ENCODE measurements at regions not wholly inside any gene's neighbourhood (a gene's known extent, or its start where the extent isn't known, plus 50 kb on each side); places are given as distances from the start of the nearest gene placed in this dataset.

DNA sequence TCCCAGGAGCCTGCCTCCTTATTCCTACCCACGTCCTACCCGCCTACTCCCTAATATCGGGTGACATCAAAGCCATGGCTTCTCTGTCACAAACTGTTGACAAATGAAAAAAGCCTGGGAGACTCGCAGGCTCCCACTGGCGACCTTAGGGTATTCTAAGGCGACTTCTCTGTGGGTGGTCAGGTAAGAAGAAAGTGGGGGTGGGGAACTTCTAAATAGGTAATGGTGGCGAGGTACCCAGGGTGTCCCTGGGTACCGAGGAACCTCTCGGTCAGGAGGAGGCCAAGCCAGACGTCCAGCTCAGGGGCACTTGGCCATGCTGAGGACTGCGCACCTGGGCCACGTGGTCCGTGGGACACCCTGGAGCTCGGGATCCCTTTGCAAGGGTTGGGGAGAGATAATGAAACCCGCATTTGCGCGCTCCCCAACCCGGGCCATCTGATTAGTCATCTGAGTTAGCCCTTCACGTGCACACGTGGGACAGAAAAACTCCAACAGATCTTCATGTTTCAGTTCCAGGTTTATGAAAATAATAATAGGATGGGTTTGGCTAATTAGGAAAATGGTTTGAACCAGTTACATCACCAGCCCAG is 78.2 kb downstream of the NR2F2 start:
- ATAC-seq: no peak

GRCh38 chr15:96409215-96410138 is 79.0 kb downstream of the NR2F2 start:
- TF ChIP-seq RARB (CRISPR knock-in tag; IDR thresholded peaks at IDR 0.05): no peak
- TF ChIP-seq PPARA (CRISPR knock-in tag; IDR thresholded peaks at IDR 0.05; ENCODE audit: borderline replicate concordance): no peak
- TF ChIP-seq CSDC2 (CRISPR knock-in tag; IDR thresholded peaks at IDR 0.05): no peak
- TF ChIP-seq BACH2 (CRISPR knock-in tag; IDR thresholded peaks at IDR 0.05; ENCODE audit: borderline replicate concordance): no peak
- TF ChIP-seq ZFP30 (CRISPR knock-in tag; IDR thresholded peaks at IDR 0.05): no peak
- TF ChIP-seq, protein P1, sequence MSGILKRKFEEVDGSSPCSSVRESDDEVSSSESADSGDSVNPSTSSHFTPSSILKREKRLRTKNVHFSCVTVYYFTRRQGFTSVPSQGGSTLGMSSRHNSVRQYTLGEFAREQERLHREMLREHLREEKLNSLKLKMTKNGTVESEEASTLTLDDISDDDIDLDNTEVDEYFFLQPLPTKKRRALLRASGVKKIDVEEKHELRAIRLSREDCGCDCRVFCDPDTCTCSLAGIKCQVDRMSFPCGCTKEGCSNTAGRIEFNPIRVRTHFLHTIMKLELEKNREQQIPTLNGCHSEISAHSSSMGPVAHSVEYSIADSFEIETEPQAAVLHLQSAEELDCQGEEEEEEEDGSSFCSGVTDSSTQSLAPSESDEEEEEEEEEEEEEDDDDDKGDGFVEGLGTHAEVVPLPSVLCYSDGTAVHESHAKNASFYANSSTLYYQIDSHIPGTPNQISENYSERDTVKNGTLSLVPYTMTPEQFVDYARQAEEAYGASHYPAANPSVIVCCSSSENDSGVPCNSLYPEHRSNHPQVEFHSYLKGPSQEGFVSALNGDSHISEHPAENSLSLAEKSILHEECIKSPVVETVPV (CRISPR knock-in tag; IDR thresholded peaks at IDR 0.05): no peak
- TF ChIP-seq TCF4 (CRISPR knock-in tag; IDR thresholded peaks at IDR 0.05; ENCODE audit: borderline replicate concordance): no peak
- no peak for TF ChIP-seq ISL1 (CRISPR knock-in tag; IDR thresholded peaks at IDR 0.05)
- no peak for TF ChIP-seq GLIS3 (CRISPR knock-in tag; IDR thresholded peaks at IDR 0.05)
- TF ChIP-seq ZFP3 (CRISPR knock-in tag; IDR thresholded peaks at IDR 0.05): no peak
- no peak for TF ChIP-seq TOX (CRISPR knock-in tag; IDR thresholded peaks at IDR 0.05; ENCODE audit: borderline replicate concordance)
- no peak for TF ChIP-seq SNAI2 (CRISPR knock-in tag; IDR thresholded peaks at IDR 0.05)
- TF ChIP-seq POU6F1 (CRISPR knock-in tag; IDR thresholded peaks at IDR 0.05; ENCODE audit: borderline replicate concordance, low read depth): no peak
- TF ChIP-seq ARNTL (CRISPR knock-in tag; IDR thresholded peaks at IDR 0.05; ENCODE audit: borderline replicate concordance, low read depth): no peak
- no peak for TF ChIP-seq ZNF70 (CRISPR knock-in tag; IDR thresholded peaks at IDR 0.05)
- no peak for TF ChIP-seq OSR1 (CRISPR knock-in tag; IDR thresholded peaks at IDR 0.05)
- ATAC-seq: no peak

More for the DNA sequence above, 78.2 kb downstream of the NR2F2 start:
- TF ChIP-seq ISL1 (CRISPR knock-in tag; IDR thresholded peaks at IDR 0.05): no peak
- TF ChIP-seq RARB (CRISPR knock-in tag; IDR thresholded peaks at IDR 0.05): no peak
- TF ChIP-seq OSR1 (CRISPR knock-in tag; IDR thresholded peaks at IDR 0.05): no peak
- TF ChIP-seq ESRRG (CRISPR knock-in tag; IDR thresholded peaks at IDR 0.05): no peak
- no peak for TF ChIP-seq BACH2 (CRISPR knock-in tag; IDR thresholded peaks at IDR 0.05; ENCODE audit: borderline replicate concordance)
- TF ChIP-seq ZFP30 (CRISPR knock-in tag; IDR thresholded peaks at IDR 0.05): no peak
- TF ChIP-seq ZNF70 (CRISPR knock-in tag; IDR thresholded peaks at IDR 0.05): no peak
- no peak for TF ChIP-seq ZFP3 (CRISPR knock-in tag; IDR thresholded peaks at IDR 0.05)
- no peak for TF ChIP-seq ZNF565 (CRISPR knock-in tag; conservative IDR thresholded peaks at IDR 0.05; ENCODE audit: low read depth)
- TF ChIP-seq ZC3H10 (CRISPR knock-in tag; IDR thresholded peaks at IDR 0.05): no peak
- TF ChIP-seq, protein P1 (CRISPR knock-in tag; IDR thresholded peaks at IDR 0.05): no peak

DNA sequence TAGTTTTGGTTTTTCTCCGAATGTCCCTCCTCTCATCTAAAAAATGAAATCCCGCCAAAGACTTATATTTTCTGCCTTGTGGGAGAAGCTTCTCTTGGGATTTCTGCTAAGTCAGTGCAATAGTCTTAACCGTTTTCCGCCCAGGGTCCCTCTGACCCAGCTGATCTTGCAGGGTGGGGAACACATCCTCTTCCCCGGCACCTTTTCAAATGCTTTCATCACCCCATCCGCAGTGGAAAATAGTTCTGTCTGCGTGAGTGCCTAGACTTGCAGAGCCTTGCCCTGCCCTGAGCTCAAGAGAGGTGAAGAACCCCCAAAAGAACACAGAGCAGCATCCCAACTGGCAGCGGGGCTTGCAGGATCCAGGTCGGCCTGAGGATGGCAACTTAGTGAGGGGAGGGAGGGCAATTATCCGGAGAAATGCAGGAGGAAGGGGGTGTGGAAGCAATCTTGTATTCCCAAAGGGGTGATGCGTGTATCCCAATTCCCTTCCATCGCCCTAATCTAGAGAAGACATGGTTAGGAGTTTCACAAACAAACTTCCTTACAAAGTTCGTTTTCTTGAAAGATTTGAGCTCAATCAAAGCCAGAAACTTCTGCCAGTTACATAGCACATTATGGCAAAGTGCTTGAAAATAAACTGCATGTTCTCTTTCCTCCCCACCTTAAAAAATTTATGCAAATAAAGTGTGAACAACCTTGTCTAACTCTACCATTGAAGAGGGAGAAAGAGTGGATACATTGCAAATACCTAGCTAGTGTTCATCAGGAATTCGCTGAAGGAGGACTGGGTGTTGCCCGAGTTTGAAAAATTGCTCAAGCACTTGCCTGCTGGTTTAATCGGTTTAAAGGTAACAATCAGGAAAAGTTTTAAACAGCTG is 79.9 kb downstream of the NR2F2 start:
- no peak for ATAC-seq
- TF ChIP-seq RARB (CRISPR knock-in tag; IDR thresholded peaks at IDR 0.05) (no peak), ZNF565 (CRISPR knock-in tag; conservative IDR thresholded peaks at IDR 0.05; ENCODE audit: low read depth) (no peak), OSR1 (CRISPR knock-in tag; IDR thresholded peaks at IDR 0.05) (no peak), BACH2 (CRISPR knock-in tag; IDR thresholded peaks at IDR 0.05; ENCODE audit: borderline replicate concordance) (no peak), GLIS3 (CRISPR knock-in tag; IDR thresholded peaks at IDR 0.05) (no peak), ZC3H10 (CRISPR knock-in tag; IDR thresholded peaks at IDR 0.05) (no peak), TCF4 (CRISPR knock-in tag; IDR thresholded peaks at IDR 0.05; ENCODE audit: borderline replicate concordance) (no peak), ZNF8 (CRISPR knock-in tag; IDR thresholded peaks at IDR 0.05) (no peak), POU6F1 (CRISPR knock-in tag; IDR thresholded peaks at IDR 0.05; ENCODE audit: borderline replicate concordance, low read depth) (no peak), ISL1 (CRISPR knock-in tag; IDR thresholded peaks at IDR 0.05) (no peak), CSDC2 (CRISPR knock-in tag; IDR thresholded peaks at IDR 0.05) (no peak), CREB5 (CRISPR knock-in tag; IDR thresholded peaks at IDR 0.05; ENCODE audit: low read depth) (no peak), SNAI2 (CRISPR knock-in tag; IDR thresholded peaks at IDR 0.05) (no peak)
- TF ChIP-seq, protein P2, sequence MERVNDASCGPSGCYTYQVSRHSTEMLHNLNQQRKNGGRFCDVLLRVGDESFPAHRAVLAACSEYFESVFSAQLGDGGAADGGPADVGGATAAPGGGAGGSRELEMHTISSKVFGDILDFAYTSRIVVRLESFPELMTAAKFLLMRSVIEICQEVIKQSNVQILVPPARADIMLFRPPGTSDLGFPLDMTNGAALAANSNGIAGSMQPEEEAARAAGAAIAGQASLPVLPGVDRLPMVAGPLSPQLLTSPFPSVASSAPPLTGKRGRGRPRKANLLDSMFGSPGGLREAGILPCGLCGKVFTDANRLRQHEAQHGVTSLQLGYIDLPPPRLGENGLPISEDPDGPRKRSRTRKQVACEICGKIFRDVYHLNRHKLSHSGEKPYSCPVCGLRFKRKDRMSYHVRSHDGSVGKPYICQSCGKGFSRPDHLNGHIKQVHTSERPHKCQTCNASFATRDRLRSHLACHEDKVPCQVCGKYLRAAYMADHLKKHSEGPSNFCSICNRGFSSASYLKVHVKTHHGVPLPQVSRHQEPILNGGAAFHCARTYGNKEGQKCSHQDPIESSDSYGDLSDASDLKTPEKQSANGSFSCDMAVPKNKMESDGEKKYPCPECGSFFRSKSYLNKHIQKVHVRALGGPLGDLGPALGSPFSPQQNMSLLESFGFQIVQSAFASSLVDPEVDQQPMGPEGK (CRISPR knock-in tag; IDR thresholded peaks at IDR 0.05; ENCODE audit: borderline replicate concordance): no peak

All from SK-N-SH treated with all-trans-retinoic acid at 6 μM for 48 hours (cell line).